ENCODE measurements at regions not wholly inside any gene's neighbourhood (a gene's known extent, or its start where the extent isn't known, plus 50 kb on each side); places are given as distances from the start of the nearest gene placed in this dataset.
"Not testable (repeated sequence)": the region's sequence is repeated elsewhere in the genome, so short reads cannot be mapped to it uniquely, and the experiment has no call there.

GRCh38 chr9:108775901-108776306 is 79.9 kb downstream of the ACTL7B start:
- Histone ChIP-seq H3K9me3 (no peaks in the 10 kb centered on the region), H3K27me3 (no peaks in the 10 kb centered on the region), H3K36me3 (no peaks in the 10 kb centered on the region), H3K4me3 (no peak overlapping the region)
- DNase-seq: no peak

DNA sequence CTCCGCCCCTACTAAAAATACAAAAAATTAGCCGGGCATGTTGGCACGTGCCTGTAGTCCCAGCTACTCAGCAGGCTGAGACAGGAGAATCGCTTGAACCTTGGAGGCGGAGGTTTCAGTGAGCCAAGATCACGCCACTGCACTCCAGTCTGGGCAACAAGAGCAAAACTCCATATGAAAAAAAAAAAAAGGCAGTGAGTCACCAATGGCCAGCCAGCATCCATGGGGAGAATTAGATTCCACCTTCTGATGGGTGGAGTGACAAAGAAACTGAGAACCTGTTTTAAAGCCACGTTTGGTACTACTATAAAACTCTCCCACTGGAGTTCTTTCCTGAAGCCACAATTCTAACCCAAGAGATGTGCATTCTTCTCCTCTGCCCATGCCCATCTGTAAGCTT is 81.7 kb downstream of the ACTL7B start:
- not testable (repeated sequence) for H3K36me3 ChIP-seq, H3K27me3 ChIP-seq, H3K4me3 ChIP-seq, DNase-seq, H3K9me3 ChIP-seq

GRCh38 chr9:108772301-108772894 is 83.4 kb downstream of the ACTL7B start:
- no peaks in the 10 kb centered on the region for H3K9me3 ChIP-seq
- no peak for DNase-seq
- H3K36me3 ChIP-seq: no peaks in the 10 kb centered on the region
- no peak overlapping the region for H3K4me3 ChIP-seq
- H3K27me3 ChIP-seq: no peaks in the 10 kb centered on the region

- H3K4me3 ChIP-seq: no peak overlapping the region
- DNase-seq: no peak
Measured at GRCh38 chr9:108768744-108769143, 87.0 kb downstream of the ACTL7B start.

DNA sequence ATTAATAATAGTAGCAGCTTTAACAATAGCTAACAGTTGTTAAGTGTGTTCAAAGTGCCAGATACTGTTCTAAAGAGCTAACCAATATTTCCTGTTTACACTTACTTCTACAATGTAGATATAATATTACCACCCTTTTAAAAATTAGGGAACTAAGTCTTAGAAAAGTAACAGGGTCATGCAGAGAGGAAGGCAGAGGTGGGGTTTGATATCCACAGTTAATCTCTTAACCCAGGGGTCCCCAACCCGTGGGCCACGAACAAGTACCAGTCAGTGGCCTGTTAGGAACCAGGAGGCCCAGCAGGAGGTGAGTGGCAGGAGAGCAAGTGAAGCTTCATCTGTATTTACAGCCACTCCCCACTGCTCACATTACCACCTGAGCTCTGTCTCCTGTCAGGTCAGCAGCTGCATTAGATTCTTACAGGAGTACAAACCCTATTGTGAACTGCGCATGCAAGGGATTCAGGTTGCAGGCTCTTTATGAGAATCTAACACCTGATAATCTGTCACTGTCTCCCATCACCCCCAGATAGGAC is 89.1 kb downstream of the ACTL7B start:
- no peaks in the 10 kb centered on the region for H3K36me3 ChIP-seq
- no peaks in the 10 kb centered on the region for H3K9me3 ChIP-seq
- no peak for DNase-seq
- H3K27me3 ChIP-seq: no peaks in the 10 kb centered on the region
- no peak overlapping the region for H3K4me3 ChIP-seq

More at GRCh38 chr9:108768744-108769143, 87.0 kb downstream of the ACTL7B start:
- H3K36me3 ChIP-seq: no peaks in the 10 kb centered on the region
- H3K27me3 ChIP-seq: no peaks in the 10 kb centered on the region
- no peaks in the 10 kb centered on the region for H3K9me3 ChIP-seq

GRCh38 chr9:108765265-108765664 is 90.5 kb downstream of the ACTL7B start:
- Histone ChIP-seq H3K36me3 (no peaks in the 10 kb centered on the region), H3K27me3 (no peaks in the 10 kb centered on the region), H3K4me3 (no peak overlapping the region), H3K9me3 (no peaks in the 10 kb centered on the region)
- no peak for DNase-seq

DNA sequence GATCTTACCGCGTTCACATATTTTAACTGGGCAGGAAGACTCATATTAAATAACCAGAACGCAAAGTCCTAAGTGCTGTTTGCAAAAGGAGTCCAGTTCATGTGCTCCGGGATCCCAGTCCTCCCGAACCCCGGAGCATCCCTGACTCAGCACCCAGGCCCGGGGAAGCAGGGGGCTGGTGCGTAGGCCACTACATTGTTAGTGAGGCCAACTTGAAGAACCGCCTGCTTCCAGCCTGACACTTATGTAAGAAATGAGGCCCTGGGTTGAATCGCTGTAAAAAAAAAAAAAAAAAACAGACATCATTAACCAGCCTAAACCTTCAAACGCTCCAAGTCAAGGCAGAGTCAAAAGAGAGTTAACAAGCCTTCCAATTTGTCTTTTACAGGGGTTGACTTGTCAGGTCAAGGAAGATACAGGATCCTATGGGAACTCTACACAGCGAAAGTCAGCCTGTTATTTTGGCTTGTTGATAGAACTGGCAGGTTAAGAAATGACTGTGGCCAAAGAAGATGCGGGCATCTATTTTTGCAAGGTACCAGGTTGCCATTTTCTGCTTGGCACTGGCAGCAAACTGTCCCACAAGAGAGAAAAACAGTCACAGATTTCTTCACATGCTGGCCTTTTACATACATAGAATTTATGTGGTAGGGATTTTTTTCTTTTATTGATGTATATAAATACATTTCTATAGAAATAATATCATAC is 93.3 kb downstream of the ACTL7B start:
- DNase-seq: no peak
- H3K4me3 ChIP-seq: no peak overlapping the region
- H3K27me3 ChIP-seq: no peaks in the 10 kb centered on the region
- no peaks in the 10 kb centered on the region for H3K36me3 ChIP-seq
- H3K9me3 ChIP-seq: no peaks in the 10 kb centered on the region

GRCh38 chr9:108761655-108762347 is 94.0 kb downstream of the ACTL7B start:
- peak; percentile 38 for DNase-seq
- H3K9me3 ChIP-seq: no peaks in the 10 kb centered on the region
- H3K27me3 ChIP-seq: no peaks in the 10 kb centered on the region
- H3K36me3 ChIP-seq: no peaks in the 10 kb centered on the region
- H3K4me3 ChIP-seq: no peak overlapping the region

DNA sequence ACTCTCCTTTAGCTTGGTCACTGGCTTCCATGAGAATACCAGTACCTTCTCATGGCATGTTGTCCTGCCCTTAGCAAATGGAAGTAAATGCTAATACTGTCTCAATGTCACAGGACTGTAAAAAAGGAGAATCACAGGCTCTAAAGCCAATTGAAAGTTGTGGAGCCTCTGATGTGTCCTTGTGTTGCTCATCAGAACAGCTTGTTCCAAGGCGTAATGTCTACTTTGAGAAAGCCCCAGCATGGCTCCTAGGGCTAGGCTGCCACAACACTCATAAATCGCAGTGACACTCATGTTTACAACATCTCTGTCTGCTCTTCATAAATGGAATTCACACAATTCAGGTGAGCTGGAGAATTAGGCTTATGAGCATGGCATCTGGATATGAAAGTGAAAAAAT is 94.9 kb downstream of the ACTL7B start:
- H3K36me3 ChIP-seq: no peaks in the 10 kb centered on the region
- H3K9me3 ChIP-seq: no peaks in the 10 kb centered on the region
- no peak overlapping the region for H3K4me3 ChIP-seq
- DNase-seq: no peak
- no peaks in the 10 kb centered on the region for H3K27me3 ChIP-seq

- Histone ChIP-seq H3K4me3 (no peak overlapping the region), H3K27me3 (no peaks in the 10 kb centered on the region), H3K9me3 (no peaks in the 10 kb centered on the region), H3K36me3 (no peaks in the 10 kb centered on the region)
- no peak for DNase-seq
Measured at GRCh38 chr9:108759835-108760234, 96.0 kb downstream of the ACTL7B start.

DNA sequence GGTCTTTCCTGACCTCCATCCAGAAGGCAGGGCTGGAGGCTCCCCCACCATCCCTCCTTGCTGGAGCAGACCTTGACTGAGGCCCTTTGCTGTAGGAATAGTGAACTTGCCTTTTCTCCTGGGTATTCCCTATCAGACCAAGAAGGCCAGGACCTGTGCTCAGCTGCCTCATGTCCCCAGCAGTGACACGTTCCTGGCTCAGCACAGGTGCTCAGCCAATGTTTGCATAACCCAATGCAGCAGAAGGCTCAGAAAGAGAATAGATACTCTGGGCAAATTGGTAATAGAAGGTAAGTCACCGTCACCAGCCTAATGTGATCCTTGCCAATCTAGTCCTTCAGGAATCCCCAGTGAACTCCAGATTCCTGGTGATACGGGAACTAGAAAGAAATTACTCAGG is 96.4 kb downstream of the ACTL7B start:
- Histone ChIP-seq H3K27me3 (no peaks in the 10 kb centered on the region), H3K36me3 (no peaks in the 10 kb centered on the region), H3K4me3 (no peak overlapping the region), H3K9me3 (no peaks in the 10 kb centered on the region)
- DNase-seq: no peak

GRCh38 chr9:108756746-108757490 is 98.9 kb downstream of the ACTL7B start:
- Histone ChIP-seq H3K27me3 (no peaks in the 10 kb centered on the region), H3K36me3 (no peaks in the 10 kb centered on the region), H3K9me3 (no peaks in the 10 kb centered on the region), H3K4me3 (no peak overlapping the region)
- no peak for DNase-seq

DNA sequence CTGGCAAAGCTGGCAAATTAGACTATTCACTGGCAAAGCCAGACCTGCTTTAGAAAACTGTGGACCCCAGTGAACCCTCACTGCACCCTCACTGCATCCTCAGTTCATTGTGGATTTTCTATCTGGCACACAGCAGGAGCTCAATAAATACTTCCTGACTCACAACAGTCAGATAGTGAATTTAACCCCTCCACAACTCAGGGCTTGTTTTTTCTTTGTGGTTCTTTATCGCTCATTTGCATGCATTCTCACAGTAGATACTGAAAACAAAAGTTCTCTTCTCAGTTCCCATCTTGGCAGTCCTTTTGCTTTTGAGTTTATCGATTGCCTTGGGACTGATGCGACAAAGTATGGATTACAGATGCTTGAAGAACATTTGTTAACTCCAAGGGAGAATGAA is 99.8 kb downstream of the ACTL7B start:
- H3K27me3 ChIP-seq: no peaks in the 10 kb centered on the region
- DNase-seq: no peak
- H3K4me3 ChIP-seq: no peak overlapping the region
- no peaks in the 10 kb centered on the region for H3K9me3 ChIP-seq
- no peaks in the 10 kb centered on the region for H3K36me3 ChIP-seq

DNA sequence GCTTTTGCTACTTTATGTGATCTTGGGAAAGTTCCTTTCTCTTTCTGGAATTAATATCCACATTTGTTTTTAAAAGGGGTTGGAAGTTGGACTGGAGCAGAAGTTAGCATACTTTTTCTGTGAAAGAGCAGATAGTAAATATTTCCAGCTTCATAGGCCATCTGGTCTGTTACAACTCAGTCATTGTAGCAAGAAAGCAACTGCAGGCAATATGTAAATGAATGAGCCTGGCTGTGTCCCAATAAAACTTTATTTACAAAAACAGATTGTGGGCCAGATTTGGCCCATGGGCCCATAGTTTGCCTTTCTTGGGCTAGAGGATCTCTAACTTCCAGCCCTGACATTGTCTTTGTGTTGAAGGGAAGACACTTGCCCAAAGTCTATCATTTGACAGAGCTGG is 104.4 kb downstream of the ACTL7B start:
- Histone ChIP-seq H3K4me3 (no peak overlapping the region), H3K27me3 (no peaks in the 10 kb centered on the region), H3K36me3 (no peaks in the 10 kb centered on the region), H3K9me3 (no peaks in the 10 kb centered on the region)
- no peak for DNase-seq

- no peaks in the 10 kb centered on the region for H3K36me3 ChIP-seq
- no peak for DNase-seq
Measured at GRCh38 chr9:108750661-108751215, 105.0 kb downstream of the ACTL7B start.

GRCh38 chr9:108748776-108749175 is 107.0 kb downstream of the ACTL7B start:
- Histone ChIP-seq H3K9me3 (no peaks in the 10 kb centered on the region), H3K36me3 (no peaks in the 10 kb centered on the region), H3K27me3 (no peaks in the 10 kb centered on the region), H3K4me3 (no peak overlapping the region)
- DNase-seq: no peak

More at GRCh38 chr9:108750661-108751215, 105.0 kb downstream of the ACTL7B start:
- H3K4me3 ChIP-seq: no peak overlapping the region
- H3K9me3 ChIP-seq: no peaks in the 10 kb centered on the region
- H3K27me3 ChIP-seq: no peaks in the 10 kb centered on the region

GRCh38 chr9:108746864-108747263 is 108.9 kb downstream of the ACTL7B start:
- no peaks in the 10 kb centered on the region for H3K27me3 ChIP-seq
- no peaks in the 10 kb centered on the region for H3K36me3 ChIP-seq
- H3K4me3 ChIP-seq: no peak overlapping the region
- H3K9me3 ChIP-seq: no peaks in the 10 kb centered on the region
- no peak for DNase-seq
